Fibroblast of lung (primary cell): ENCODE measurements at regions not wholly inside any gene's neighbourhood (a gene's known extent, or its start where the extent isn't known, plus 50 kb on each side); places are given as distances from the start of the nearest gene placed in this dataset.
"Not testable (repeated sequence)": the region's sequence is repeated elsewhere in the genome, so short reads cannot be mapped to it uniquely, and the experiment has no call there.

Experiments
- EZH2 ChIP-seq: IDR thresholded peaks from 2 replicates; pipeline ENCODE4 v1.5.1; 2012; ENCODE audit warnings: low read length, control low read depth, mild to moderate bottlenecking; ENCODE audit errors: missing control alignments
- TF ChIP-seq, protein P1 (sequence below), 2 donors: IDR thresholded peaks in 1 of 2; conservative IDR thresholded peaks in 1 of 2; 1 replicate in 1 of 2; 2 replicates in 1 of 2; pipeline ENCODE4 v1.5.1; 2011 to 2012; ENCODE audit warnings: low read length in 2 of 2, control low read depth in 1 of 2, inconsistent platforms in 1 of 2, low read depth in 1 of 2, mild to moderate bottlenecking in 1 of 2

DNA sequence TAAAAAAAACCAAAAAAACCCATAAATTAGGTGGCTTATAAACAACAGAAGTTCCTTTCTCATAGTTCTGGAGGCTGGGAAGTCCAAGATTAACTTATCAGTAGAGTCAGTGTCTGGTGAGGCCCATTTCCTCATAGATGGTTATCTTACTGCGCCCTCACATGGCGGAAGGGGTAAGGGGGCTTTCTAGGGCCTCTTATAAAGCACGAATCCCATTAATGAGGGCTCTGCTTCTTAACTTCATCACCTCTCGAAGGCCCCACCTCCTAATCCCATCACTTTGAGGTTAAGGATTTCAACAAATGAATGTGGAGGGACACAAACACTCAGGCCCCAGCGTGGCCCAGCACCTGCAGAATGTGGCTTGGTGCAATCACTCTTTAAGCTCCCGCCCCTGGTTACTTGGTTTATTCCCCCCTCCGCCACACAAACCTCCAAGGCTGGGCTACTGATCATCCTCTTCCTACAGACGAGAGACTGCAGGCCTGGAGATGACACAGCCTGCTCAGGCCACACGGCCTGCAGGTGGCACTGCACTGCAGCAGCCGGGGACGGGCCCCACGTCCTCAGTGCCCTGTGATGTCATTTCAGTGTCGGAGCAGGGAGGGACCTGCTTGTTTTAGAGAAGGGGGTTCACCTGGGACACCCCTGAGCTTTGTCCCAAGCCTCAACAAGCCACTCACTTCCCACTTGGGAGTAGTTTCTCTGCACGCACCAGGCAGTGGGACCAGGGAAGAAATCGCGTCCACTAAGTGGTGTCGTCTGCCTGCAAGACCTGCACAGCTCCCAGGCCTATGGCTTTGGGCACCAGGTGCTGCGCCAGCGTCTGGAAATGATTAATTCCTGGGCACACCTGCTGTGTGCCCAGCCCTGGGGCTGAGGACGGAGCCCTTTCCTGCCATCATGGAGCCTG, 178.5 kb downstream of the NPIPB11 start:
- not testable (repeated sequence) for TF ChIP-seq EZH2
- TF ChIP-seq, protein P1, sequence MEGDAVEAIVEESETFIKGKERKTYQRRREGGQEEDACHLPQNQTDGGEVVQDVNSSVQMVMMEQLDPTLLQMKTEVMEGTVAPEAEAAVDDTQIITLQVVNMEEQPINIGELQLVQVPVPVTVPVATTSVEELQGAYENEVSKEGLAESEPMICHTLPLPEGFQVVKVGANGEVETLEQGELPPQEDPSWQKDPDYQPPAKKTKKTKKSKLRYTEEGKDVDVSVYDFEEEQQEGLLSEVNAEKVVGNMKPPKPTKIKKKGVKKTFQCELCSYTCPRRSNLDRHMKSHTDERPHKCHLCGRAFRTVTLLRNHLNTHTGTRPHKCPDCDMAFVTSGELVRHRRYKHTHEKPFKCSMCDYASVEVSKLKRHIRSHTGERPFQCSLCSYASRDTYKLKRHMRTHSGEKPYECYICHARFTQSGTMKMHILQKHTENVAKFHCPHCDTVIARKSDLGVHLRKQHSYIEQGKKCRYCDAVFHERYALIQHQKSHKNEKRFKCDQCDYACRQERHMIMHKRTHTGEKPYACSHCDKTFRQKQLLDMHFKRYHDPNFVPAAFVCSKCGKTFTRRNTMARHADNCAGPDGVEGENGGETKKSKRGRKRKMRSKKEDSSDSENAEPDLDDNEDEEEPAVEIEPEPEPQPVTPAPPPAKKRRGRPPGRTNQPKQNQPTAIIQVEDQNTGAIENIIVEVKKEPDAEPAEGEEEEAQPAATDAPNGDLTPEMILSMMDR (conservative IDR thresholded peaks at IDR 0.05 in 1 of 2, IDR thresholded peaks at IDR 0.05 in 1 of 2; ENCODE audit: low read depth in 1 of 2, low read length in 2 of 2) = peak in 1 of 2 donors; percentile 32
